ENCODE measurements at regions not wholly inside any gene's neighbourhood (a gene's known extent, or its start where the extent isn't known, plus 50 kb on each side); places are given as distances from the start of the nearest gene placed in this dataset.
A peak's percentile ranks its signal among the peaks of the same experiment; 100 is the strongest.

- TF ChIP-seq PREB (CRISPR knock-in tag; IDR thresholded peaks at IDR 0.05) (peak; percentile 47; the same call in 1 of the 2 replicates), RBFOX2 (IDR thresholded peaks at IDR 0.05; ENCODE audit: low read depth, low read length) (peak; percentile 71), PML (IDR thresholded peaks at IDR 0.05; ENCODE audit: low read length) (peak; percentile 66; the same call in 1 of the 2 replicates), C11orf30 (IDR thresholded peaks at IDR 0.05; ENCODE audit: low read depth) (peak; percentile 98), TBP (optimal IDR thresholded peaks at IDR 0.05; ENCODE audit: low read depth, low read length) (peak; percentile 29), ZHX1 (conservative IDR thresholded peaks at IDR 0.05; ENCODE audit: low read length) (0 out of 2 replicates have a peak, but pooled peaks have one; percentile 36), YY1 (IDR thresholded peaks at IDR 0.05; ENCODE audit: borderline replicate concordance in 1 of 3, control insufficient read depth in 1 of 3, extremely low read depth in 1 of 3, insufficient read depth in 3 of 3, insufficient read length in 1 of 3, insufficient replicate concordance in 2 of 3, low read depth in 1 of 3, low read length in 2 of 3) (peak; percentile 23 to 74 (median 48)), ZNF311 (CRISPR knock-in tag; IDR thresholded peaks at IDR 0.05) (0 out of 2 replicates have a peak, but pooled peaks have one; percentile 24), PHF8 (IDR thresholded peaks at IDR 0.05; ENCODE audit: borderline replicate concordance, low read length) (peak; percentile 16; the same call in 1 of the 2 replicates), POLR2AphosphoS5 (IDR thresholded peaks at IDR 0.05; ENCODE audit: control insufficient read depth, insufficient read depth, low read depth, low read length) (peak; percentile 71), MAFK (IDR thresholded peaks at IDR 0.05; ENCODE audit: low read length) (peak; percentile 52; the same call in 1 of the 2 replicates), EP400 (IDR thresholded peaks at IDR 0.05) (peak; percentile 73), TAF1 (IDR thresholded peaks at IDR 0.05; ENCODE audit: control insufficient read depth, extremely low read depth, insufficient read depth, low read length, severe bottlenecking) (peak; percentile 52), NFYB (IDR thresholded peaks at IDR 0.05; ENCODE audit: extremely low read depth, insufficient read length) (peak; percentile 5)
Observed at GRCh38 chr13:69221633-69222498, 885.8 kb upstream of the ATXN8OS start (continued).

Data from K562 (cell line).